Femur (tissue), 1 donor: ENCODE measurements at regions not wholly inside any gene's neighbourhood (a gene's known extent, or its start where the extent isn't known, plus 50 kb on each side); places are given as distances from the start of the nearest gene placed in this dataset.
"Not testable (repeated sequence)": the region's sequence is repeated elsewhere in the genome, so short reads cannot be mapped to it uniquely, and the experiment has no call there.

Source experiments
- DNase-seq: peaks from one replicate; pipeline ENCODE4 v3.0.0-alpha.2; 2017

GRCh38 chr1:191388283-191388682 lies 770.0 kb upstream of the RGS18 start:
- no peak for DNase-seq

- DNase-seq, result no peak
Measured at GRCh38 chr1:191396622-191397021, 761.6 kb upstream of the RGS18 start.

GRCh38 chr1:191398551-191398950 lies 759.7 kb upstream of the RGS18 start:
- no peak for DNase-seq

- DNase-seq, result no peak
Measured at GRCh38 chr1:191405417-191405816, 752.8 kb upstream of the RGS18 start.

- no peak for DNase-seq
Measured at GRCh38 chr1:191414981-191415640, 743.2 kb upstream of the RGS18 start.

- no peak for DNase-seq
Measured at GRCh38 chr1:191419842-191420241, 738.4 kb upstream of the RGS18 start.

GRCh38 chr1:191427593-191427992 lies 730.7 kb upstream of the RGS18 start:
- no peak for DNase-seq

- DNase-seq, result no peak
Measured at GRCh38 chr1:191432817-191433216, 725.4 kb upstream of the RGS18 start.

- no peak for DNase-seq
Measured at GRCh38 chr1:191438979-191439378, 719.3 kb upstream of the RGS18 start.

- not testable (repeated sequence) for DNase-seq
Measured at GRCh38 chr1:191448279-191448678, 710.0 kb upstream of the RGS18 start.

GRCh38 chr1:191452586-191452985 lies 705.7 kb upstream of the RGS18 start:
- no peak for DNase-seq

- no peak for DNase-seq
Measured at GRCh38 chr1:191453487-191453886, 704.8 kb upstream of the RGS18 start.

GRCh38 chr1:191457889-191458288 lies 700.4 kb upstream of the RGS18 start:
- no peak for DNase-seq

- no peak for DNase-seq
Measured at GRCh38 chr1:191460234-191460633, 698.0 kb upstream of the RGS18 start.

- DNase-seq, result no peak
Measured at GRCh38 chr1:191483988-191484387, 674.3 kb upstream of the RGS18 start.

GRCh38 chr1:191490303-191490702 lies 668.0 kb upstream of the RGS18 start:
- no peak for DNase-seq

- no peak for DNase-seq
Measured at GRCh38 chr1:191495040-191495439, 663.2 kb upstream of the RGS18 start.

- DNase-seq, result no peak
Measured at GRCh38 chr1:191498318-191498717, 659.9 kb upstream of the RGS18 start.

- DNase-seq, result no peak
Measured at GRCh38 chr1:191498825-191499224, 659.4 kb upstream of the RGS18 start.

GRCh38 chr1:191504999-191505398 lies 653.3 kb upstream of the RGS18 start:
- DNase-seq, result no peak

GRCh38 chr1:191508239-191508638 lies 650.0 kb upstream of the RGS18 start:
- DNase-seq, result no peak

GRCh38 chr1:191511480-191511879 lies 646.8 kb upstream of the RGS18 start:
- not testable (repeated sequence) for DNase-seq

- DNase-seq, result no peak
Measured at GRCh38 chr1:191517826-191518225, 640.4 kb upstream of the RGS18 start.

GRCh38 chr1:191519519-191519918 lies 638.7 kb upstream of the RGS18 start:
- DNase-seq, result no peak

- DNase-seq, result no peak
Measured at GRCh38 chr1:191520345-191520744, 637.9 kb upstream of the RGS18 start.
